ENCODE measurements at regions not wholly inside any gene's neighbourhood (a gene's known extent, or its start where the extent isn't known, plus 50 kb on each side); places are given as distances from the start of the nearest gene placed in this dataset.

DNA sequence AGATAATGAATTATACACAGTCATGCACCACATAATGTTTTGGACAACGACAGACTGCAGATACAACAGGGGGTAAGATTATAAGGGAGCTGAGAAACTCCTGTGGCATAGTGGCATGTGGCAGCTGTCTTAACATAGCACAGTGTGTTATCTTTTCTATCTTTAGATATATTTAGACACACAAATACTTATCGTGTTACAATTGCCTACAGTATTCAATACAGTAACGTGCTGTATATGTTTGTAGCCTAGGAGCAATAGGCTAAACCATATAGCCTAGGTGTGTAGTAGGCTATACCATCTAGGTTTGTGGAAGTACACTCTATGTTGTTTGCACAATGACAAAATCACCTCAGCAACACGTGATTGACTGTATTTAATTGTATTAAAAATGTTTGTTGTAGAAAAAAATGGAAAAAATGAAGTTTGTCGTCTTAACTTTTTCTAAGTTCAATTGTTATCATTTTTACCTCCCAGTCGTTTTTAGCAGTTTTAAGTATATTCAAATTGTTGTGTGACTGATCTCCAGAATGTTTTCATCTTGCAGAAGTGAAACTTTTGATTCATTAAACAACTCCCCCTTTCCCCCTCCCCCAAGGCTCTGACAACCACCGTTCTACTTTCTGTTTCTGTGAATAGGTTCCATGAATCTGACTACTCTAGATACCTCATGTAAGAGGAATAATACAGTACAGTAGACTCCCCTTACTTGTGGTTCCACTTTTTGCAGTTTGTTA lies 351.0 kb upstream of the B3GALT2 start:
- ChIA-PET CTCF (no interaction called here), POLR2A (no interaction called here)
- TF ChIP-seq POLR2AphosphoS5 (IDR thresholded peaks at IDR 0.05; ENCODE audit: insufficient read depth, low read depth, low read length) (no peak), CTCF (IDR thresholded peaks at IDR 0.05; ENCODE audit: extremely low read depth in 1 of 2, insufficient read depth in 1 of 2, low read depth in 1 of 2, low read length in 2 of 2) (no peak), MYC (IDR thresholded peaks at IDR 0.05; ENCODE audit: low read depth, low read length) (no peak), FOS (IDR thresholded peaks at IDR 0.05; ENCODE audit: borderline replicate concordance, insufficient read depth, low read length) (no peak), JUN (IDR thresholded peaks at IDR 0.05; ENCODE audit: borderline replicate concordance, insufficient read depth, insufficient read length, low read depth) (no peak), POLR2A (IDR thresholded peaks at IDR 0.05; ENCODE audit: low read depth, low read length) (no peak), GATA2 (IDR thresholded peaks at IDR 0.05; ENCODE audit: insufficient read depth, insufficient read length, low read depth, low read length) (no peak)
- TF ChIP-seq, protein P1, sequence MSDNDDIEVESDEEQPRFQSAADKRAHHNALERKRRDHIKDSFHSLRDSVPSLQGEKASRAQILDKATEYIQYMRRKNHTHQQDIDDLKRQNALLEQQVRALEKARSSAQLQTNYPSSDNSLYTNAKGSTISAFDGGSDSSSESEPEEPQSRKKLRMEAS (IDR thresholded peaks at IDR 0.05; ENCODE audit: insufficient read depth, insufficient read length): no peak
- H3K36me3 ChIP-seq (ENCODE audit: control insufficient read depth in 2 of 2, extremely low read depth in 1 of 2, insufficient read depth in 2 of 2, low read length in 2 of 2): no peaks in the 10 kb centered on the region
- DNase-seq (ENCODE audit: low read depth, low spot score) (no peak), FAIRE-seq (no peak)
- no peak overlapping the region for H3K27ac ChIP-seq (ENCODE audit: insufficient read depth, low read depth, low read length)
- dilution Hi-C loops (cut with MboI; ENCODE audit: extremely low pct_ligation_motif_present, low sequenced_read_pairs) (no loop called here), intact Hi-C loops (cut with micrococcal nuclease) (no loop called here)
- H3K9ac ChIP-seq (replicated peaks; ENCODE audit: extremely low read depth, insufficient read depth, low read length): no peak overlapping the region
- no peaks in the 10 kb centered on the region for H3K27me3 ChIP-seq (ENCODE audit: control insufficient read depth in 2 of 2, insufficient read depth in 2 of 2, low read length in 2 of 2)
- H3K4me1 ChIP-seq (ENCODE audit: control insufficient read depth, extremely low read depth, insufficient read depth, low read length): no peaks in the 10 kb centered on the region
- no peak overlapping the region for H2AFZ ChIP-seq (ENCODE audit: low read depth, low read length)
- BruUV-seq (replicated peaks): no TSS peak
- no peaks in the 10 kb centered on the region for H3K9me3 ChIP-seq (replicated peaks; ENCODE audit: control insufficient read depth, insufficient read depth, low read length)
- no peak overlapping the region for H3K4me2 ChIP-seq (ENCODE audit: insufficient read depth, low read length)
- H4K20me1 ChIP-seq (replicated peaks; ENCODE audit: control insufficient read depth, extremely low read depth, insufficient read depth, low read length): no peaks in the 10 kb centered on the region
- H3K9me1 ChIP-seq (replicated peaks; ENCODE audit: control insufficient read depth, extremely low read depth, insufficient read depth, low read length): no peaks in the 10 kb centered on the region
- no peaks in the 10 kb centered on the region for H3K79me2 ChIP-seq (ENCODE audit: control insufficient read depth, insufficient read depth, low read length)
- no peak overlapping the region for H3K4me3 ChIP-seq (replicated peaks in 1 of 3; ENCODE audit: insufficient read depth in 1 of 3, low read depth in 1 of 3, low read length in 3 of 3)
